ENCODE measurements at regions not wholly inside any gene's neighbourhood (a gene's known extent, or its start where the extent isn't known, plus 50 kb on each side); places are given as distances from the start of the nearest gene placed in this dataset.

DNA sequence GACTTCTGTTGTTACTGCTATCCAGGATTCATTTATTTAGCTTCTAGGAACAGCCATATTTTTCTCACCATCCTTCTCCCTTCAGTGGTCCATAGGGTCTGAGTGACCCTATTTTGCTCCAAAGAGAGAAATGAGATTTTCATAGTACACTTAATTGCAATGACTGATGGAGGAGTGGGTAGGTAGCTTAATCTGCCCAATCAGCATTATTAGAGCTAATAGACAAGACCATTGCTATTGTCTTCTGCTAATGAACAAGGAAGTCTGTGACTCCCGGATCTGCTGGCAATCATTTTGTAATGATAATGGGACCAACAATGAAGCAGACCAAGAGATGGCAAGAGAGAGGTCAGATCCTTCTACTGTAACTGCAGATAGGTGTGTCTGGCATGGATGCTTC, 271.4 kb upstream of the SLC7A11 start:
- TF ChIP-seq ARNTL (CRISPR knock-in tag; IDR thresholded peaks at IDR 0.05; ENCODE audit: borderline replicate concordance, low read depth): no peak
- TF ChIP-seq TCF4 (CRISPR knock-in tag; IDR thresholded peaks at IDR 0.05; ENCODE audit: borderline replicate concordance): no peak
- TF ChIP-seq ZFP30 (CRISPR knock-in tag; IDR thresholded peaks at IDR 0.05): no peak
- TF ChIP-seq RARB (CRISPR knock-in tag; IDR thresholded peaks at IDR 0.05): no peak
- TF ChIP-seq ZFP3 (CRISPR knock-in tag; IDR thresholded peaks at IDR 0.05): no peak
- TF ChIP-seq, protein P1, sequence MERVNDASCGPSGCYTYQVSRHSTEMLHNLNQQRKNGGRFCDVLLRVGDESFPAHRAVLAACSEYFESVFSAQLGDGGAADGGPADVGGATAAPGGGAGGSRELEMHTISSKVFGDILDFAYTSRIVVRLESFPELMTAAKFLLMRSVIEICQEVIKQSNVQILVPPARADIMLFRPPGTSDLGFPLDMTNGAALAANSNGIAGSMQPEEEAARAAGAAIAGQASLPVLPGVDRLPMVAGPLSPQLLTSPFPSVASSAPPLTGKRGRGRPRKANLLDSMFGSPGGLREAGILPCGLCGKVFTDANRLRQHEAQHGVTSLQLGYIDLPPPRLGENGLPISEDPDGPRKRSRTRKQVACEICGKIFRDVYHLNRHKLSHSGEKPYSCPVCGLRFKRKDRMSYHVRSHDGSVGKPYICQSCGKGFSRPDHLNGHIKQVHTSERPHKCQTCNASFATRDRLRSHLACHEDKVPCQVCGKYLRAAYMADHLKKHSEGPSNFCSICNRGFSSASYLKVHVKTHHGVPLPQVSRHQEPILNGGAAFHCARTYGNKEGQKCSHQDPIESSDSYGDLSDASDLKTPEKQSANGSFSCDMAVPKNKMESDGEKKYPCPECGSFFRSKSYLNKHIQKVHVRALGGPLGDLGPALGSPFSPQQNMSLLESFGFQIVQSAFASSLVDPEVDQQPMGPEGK (CRISPR knock-in tag; IDR thresholded peaks at IDR 0.05; ENCODE audit: borderline replicate concordance): no peak
- TF ChIP-seq ISL1 (CRISPR knock-in tag; IDR thresholded peaks at IDR 0.05): no peak
- TF ChIP-seq, protein P2, sequence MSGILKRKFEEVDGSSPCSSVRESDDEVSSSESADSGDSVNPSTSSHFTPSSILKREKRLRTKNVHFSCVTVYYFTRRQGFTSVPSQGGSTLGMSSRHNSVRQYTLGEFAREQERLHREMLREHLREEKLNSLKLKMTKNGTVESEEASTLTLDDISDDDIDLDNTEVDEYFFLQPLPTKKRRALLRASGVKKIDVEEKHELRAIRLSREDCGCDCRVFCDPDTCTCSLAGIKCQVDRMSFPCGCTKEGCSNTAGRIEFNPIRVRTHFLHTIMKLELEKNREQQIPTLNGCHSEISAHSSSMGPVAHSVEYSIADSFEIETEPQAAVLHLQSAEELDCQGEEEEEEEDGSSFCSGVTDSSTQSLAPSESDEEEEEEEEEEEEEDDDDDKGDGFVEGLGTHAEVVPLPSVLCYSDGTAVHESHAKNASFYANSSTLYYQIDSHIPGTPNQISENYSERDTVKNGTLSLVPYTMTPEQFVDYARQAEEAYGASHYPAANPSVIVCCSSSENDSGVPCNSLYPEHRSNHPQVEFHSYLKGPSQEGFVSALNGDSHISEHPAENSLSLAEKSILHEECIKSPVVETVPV (CRISPR knock-in tag; IDR thresholded peaks at IDR 0.05): no peak
- TF ChIP-seq, protein P3, sequence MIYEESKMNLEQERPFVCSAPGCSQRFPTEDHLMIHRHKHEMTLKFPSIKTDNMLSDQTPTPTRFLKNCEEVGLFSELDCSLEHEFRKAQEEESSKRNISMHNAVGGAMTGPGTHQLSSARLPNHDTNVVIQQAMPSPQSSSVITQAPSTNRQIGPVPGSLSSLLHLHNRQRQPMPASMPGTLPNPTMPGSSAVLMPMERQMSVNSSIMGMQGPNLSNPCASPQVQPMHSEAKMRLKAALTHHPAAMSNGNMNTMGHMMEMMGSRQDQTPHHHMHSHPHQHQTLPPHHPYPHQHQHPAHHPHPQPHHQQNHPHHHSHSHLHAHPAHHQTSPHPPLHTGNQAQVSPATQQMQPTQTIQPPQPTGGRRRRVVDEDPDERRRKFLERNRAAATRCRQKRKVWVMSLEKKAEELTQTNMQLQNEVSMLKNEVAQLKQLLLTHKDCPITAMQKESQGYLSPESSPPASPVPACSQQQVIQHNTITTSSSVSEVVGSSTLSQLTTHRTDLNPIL (CRISPR knock-in tag; IDR thresholded peaks at IDR 0.05; ENCODE audit: low read depth): no peak

All from SK-N-SH treated with all-trans-retinoic acid at 6 μM for 48 hours (cell line).